A549 (cell line): ENCODE measurements at regions not wholly inside any gene's neighbourhood (a gene's known extent, or its start where the extent isn't known, plus 50 kb on each side); places are given as distances from the start of the nearest gene placed in this dataset.

Experiments used
- BCL3 ChIP-seq: fragments of >200 bp; sonication (Bioruptor Twin); formaldehyde crosslinking; IDR thresholded peaks from 3 replicates; pipeline ENCODE4 v1.6.1; 2016
- CEBPB ChIP-seq, 2 experiments: fragments of >200 bp in 1 of 2; sonication (Bioruptor Twin) in 1 of 2; formaldehyde crosslinking in 1 of 2; IDR thresholded peaks; 2 replicates each; pipeline ENCODE4 v1.6.1; 2012 to 2016
- CTCF ChIP-seq: fragments of >200 bp; sonication (Bioruptor Twin); formaldehyde crosslinking; IDR thresholded peaks from 3 replicates; pipeline ENCODE4 v1.5.1; 2016
- EP300 ChIP-seq, 2 experiments: fragments of >200 bp; sonication (Bioruptor Twin); formaldehyde crosslinking; IDR thresholded peaks; 2 replicates in 1 of 2; 3 replicates in 1 of 2; pipeline ENCODE4 v1.6.1; 2016 to 2017
- JUN ChIP-seq, 2 experiments: fragments of >200 bp; sonication (Bioruptor Twin); formaldehyde crosslinking; IDR thresholded peaks; 2 replicates in 1 of 2; 3 replicates in 1 of 2; pipeline ENCODE4 v1.6.1; 2016 to 2017
- MAZ ChIP-seq: fragments of 150-350 bp; IDR thresholded peaks from 2 replicates; pipeline ENCODE4 v1.6.1; 2014; ENCODE audit warnings: antibody characterized with exemption, low read depth, low read length, borderline replicate concordance
- NFE2L2 ChIP-seq: fragments of 150-350 bp; conservative IDR thresholded peaks from 2 replicates; pipeline ENCODE4 v1.6.1; 2014; ENCODE audit warnings: low read length
- RARB ChIP-seq: fragments of 250-450 bp; sonication (Bioruptor Pico); IDR thresholded peaks from 2 replicates; pipeline ENCODE4 v1.8.0; 2021; ENCODE audit warnings: mild to moderate bottlenecking, moderate library complexity
- ZFP36 ChIP-seq: fragments of 450-650 bp; IDR thresholded peaks from 2 replicates; pipeline ENCODE4 v1.6.1; 2014; ENCODE audit warnings: borderline replicate concordance; ENCODE audit not compliant: partially characterized antibody

- no peak for TF ChIP-seq MAZ
- TF ChIP-seq CEBPB (IDR thresholded peaks at IDR 0.05): no peak
- TF ChIP-seq CTCF: no peak
- TF ChIP-seq NFE2L2: no peak
- TF ChIP-seq EP300 (IDR thresholded peaks at IDR 0.05): no peak
- no peak for TF ChIP-seq JUN (IDR thresholded peaks at IDR 0.05)
- TF ChIP-seq BCL3: no peak
- TF ChIP-seq ZFP36: no peak
- TF ChIP-seq RARB (CRISPR knock-in tag): no peak
Observed at GRCh38 chr2:66753660-66754059, 318.7 kb downstream of the MEIS1 start.
